GM21529 (cell line): ENCODE measurements at regions not wholly inside any gene's neighbourhood (a gene's known extent, or its start where the extent isn't known, plus 50 kb on each side); places are given as distances from the start of the nearest gene placed in this dataset.
"Not testable (repeated sequence)": the region's sequence is repeated elsewhere in the genome, so short reads cannot be mapped to it uniquely, and the experiment has no call there.

Source experiments
- ATAC-seq: cut with Tn5 transposase; IDR thresholded peaks from one replicate; pipeline ENCODE4 v1.9.1; 2021; ENCODE audit not compliant: unreplicated experiment

GRCh38 chr3:65004795-65005295 lies 317.0 kb upstream of the ADAMTS9 start:
- ATAC-seq = no peak

GRCh38 chr3:65004306-65004705 lies 316.5 kb upstream of the ADAMTS9 start:
- no peak for ATAC-seq

- not testable (repeated sequence) for ATAC-seq
These were observed 313.3 kb upstream of the ADAMTS9 start for GRCh38 chr3:65001119-65001518.

- no peak for ATAC-seq
These were observed 310.5 kb upstream of the ADAMTS9 start for GRCh38 chr3:64998317-64998716.

- no peak for ATAC-seq
These were observed 308.2 kb upstream of the ADAMTS9 start for GRCh38 chr3:64995857-64996551.

GRCh38 chr3:64993781-64994180 lies 306.0 kb upstream of the ADAMTS9 start:
- ATAC-seq = no peak

- ATAC-seq = no peak
These were observed 304.9 kb upstream of the ADAMTS9 start for GRCh38 chr3:64992530-64993285.

GRCh38 chr3:64988188-64988587 lies 300.4 kb upstream of the ADAMTS9 start:
- no peak for ATAC-seq

GRCh38 chr3:64987726-64988125 lies 299.9 kb upstream of the ADAMTS9 start:
- no peak for ATAC-seq

- ATAC-seq = no peak
These were observed 297.3 kb upstream of the ADAMTS9 start for GRCh38 chr3:64985072-64985471.

- no peak for ATAC-seq
These were observed 296.0 kb upstream of the ADAMTS9 start for GRCh38 chr3:64983583-64984359.

- no peak for ATAC-seq
These were observed 289.7 kb upstream of the ADAMTS9 start for GRCh38 chr3:64977308-64978100.

- no peak for ATAC-seq
These were observed 288.7 kb upstream of the ADAMTS9 start for GRCh38 chr3:64976456-64976855.

- ATAC-seq = no peak
These were observed 287.3 kb upstream of the ADAMTS9 start for GRCh38 chr3:64975147-64975546.

- ATAC-seq = no peak
These were observed 286.6 kb upstream of the ADAMTS9 start for GRCh38 chr3:64974401-64974800.

GRCh38 chr3:64972793-64973192 lies 285.0 kb upstream of the ADAMTS9 start:
- ATAC-seq = no peak

- ATAC-seq = no peak
These were observed 283.8 kb upstream of the ADAMTS9 start for GRCh38 chr3:64971602-64972001.

- ATAC-seq = no peak
These were observed 282.8 kb upstream of the ADAMTS9 start for GRCh38 chr3:64970634-64971033.

- no peak for ATAC-seq
These were observed 273.5 kb upstream of the ADAMTS9 start for GRCh38 chr3:64961301-64961700.

- no peak for ATAC-seq
These were observed 270.5 kb upstream of the ADAMTS9 start for GRCh38 chr3:64958199-64958843.
